ENCODE measurements at regions not wholly inside any gene's neighbourhood (a gene's known extent, or its start where the extent isn't known, plus 50 kb on each side); places are given as distances from the start of the nearest gene placed in this dataset.

- no peak for DNase-seq (ENCODE audit: low read depth in 4 of 4, low spot score in 2 of 4)
Measured at GRCh38 chr3:54071601-54072000, 50.8 kb upstream of the CACNA2D3 start.

- no peak for DNase-seq (ENCODE audit: low read depth in 4 of 4, low spot score in 2 of 4)
Measured at GRCh38 chr3:54069961-54070360, 52.4 kb upstream of the CACNA2D3 start.

- DNase-seq (ENCODE audit: low read depth in 4 of 4, low spot score in 2 of 4) = no peak
Measured at GRCh38 chr3:54067055-54067698, 55.2 kb upstream of the CACNA2D3 start.

GRCh38 chr3:54066253-54066652 is 56.1 kb upstream of the CACNA2D3 start:
- DNase-seq (ENCODE audit: low read depth in 4 of 4, low spot score in 2 of 4) = no peak

DNA sequence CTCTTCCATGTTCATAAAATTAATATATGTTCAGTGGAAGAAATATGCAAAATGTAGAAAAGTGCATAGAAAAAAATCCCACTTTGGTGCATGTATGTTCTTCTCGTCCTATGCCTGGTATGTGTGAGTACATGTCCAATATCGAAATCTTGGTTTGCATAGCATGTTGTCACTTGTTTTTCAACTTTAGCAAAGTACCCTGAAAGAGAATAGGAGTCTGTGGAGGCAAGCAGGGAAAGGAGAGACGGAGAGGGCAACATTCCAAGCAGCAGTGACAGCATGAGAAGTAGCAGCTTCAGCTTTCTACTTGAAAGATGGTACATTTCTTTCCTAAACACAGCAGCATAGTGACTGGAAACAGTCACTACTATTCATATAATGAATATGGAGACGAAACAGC is 56.8 kb upstream of the CACNA2D3 start:
- DNase-seq (ENCODE audit: low read depth in 4 of 4, low spot score in 2 of 4) = no peak

DNA sequence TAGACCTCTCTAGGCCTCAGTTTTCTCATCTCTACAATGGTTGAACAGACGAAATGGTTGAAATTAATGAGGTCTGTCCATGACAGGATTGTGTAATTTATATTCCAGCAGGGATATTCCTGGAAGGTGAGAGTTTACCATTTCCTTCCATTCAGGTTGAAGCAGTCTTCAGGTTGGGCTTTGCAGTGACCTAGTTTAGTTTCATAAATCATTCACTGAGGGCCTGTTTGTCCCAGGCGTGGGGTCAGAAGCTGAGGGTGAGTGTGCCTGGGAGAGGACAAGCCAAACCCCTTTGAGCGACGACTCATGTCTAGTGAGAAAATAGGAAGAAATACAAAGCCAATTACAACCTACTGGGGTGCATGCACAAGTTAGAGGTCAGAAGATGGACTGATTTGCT is 57.2 kb upstream of the CACNA2D3 start:
- DNase-seq (ENCODE audit: low read depth in 4 of 4, low spot score in 2 of 4) = no peak

- DNase-seq (ENCODE audit: low read depth in 4 of 4, low spot score in 2 of 4) = no peak
Measured at GRCh38 chr3:54064486-54064885, 57.9 kb upstream of the CACNA2D3 start.

- DNase-seq (ENCODE audit: low read depth in 4 of 4, low spot score in 2 of 4) = no peak
Measured at GRCh38 chr3:54062546-54062945, 59.8 kb upstream of the CACNA2D3 start.

DNA sequence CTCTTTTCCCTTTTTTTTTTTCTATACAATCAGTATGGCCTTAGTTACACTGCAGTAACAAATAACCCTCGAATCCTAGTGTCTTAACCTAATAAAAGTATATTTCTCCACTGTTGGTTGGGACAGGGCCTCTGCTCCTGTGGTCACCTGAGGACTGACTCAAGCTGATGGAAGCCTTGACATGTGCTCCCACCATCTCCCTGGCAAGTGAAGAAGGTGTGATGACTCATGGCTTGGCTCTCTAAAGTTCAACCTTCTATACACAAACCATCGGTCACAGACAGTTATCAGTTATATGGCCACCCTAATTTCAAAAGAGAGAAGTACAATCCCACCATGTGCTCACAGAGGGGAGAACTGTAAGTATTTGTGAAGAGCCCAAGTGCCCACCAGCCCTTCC is 65.8 kb upstream of the CACNA2D3 start:
- no peak for DNase-seq (ENCODE audit: low read depth in 4 of 4, low spot score in 2 of 4)

DNA sequence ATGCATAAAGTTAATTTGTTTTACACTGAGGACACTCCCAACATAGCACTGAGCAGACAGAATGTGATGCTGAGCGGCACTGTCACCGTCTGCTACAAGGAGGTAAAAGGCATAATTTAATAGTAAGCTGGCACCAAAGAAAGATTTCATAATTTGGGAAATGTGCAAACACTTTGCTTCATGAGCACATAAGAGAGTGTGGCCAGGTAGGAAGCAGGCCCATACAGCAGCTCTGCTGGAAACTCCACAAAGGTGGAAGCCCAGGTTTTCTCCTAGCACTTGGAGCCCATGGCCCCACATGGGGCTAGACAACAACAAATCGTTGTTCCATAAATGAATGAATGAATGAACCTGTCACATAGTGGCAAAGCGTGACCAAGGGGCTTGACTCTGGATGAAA is 68.5 kb upstream of the CACNA2D3 start:
- DNase-seq (ENCODE audit: low read depth in 4 of 4, low spot score in 2 of 4) = no peak

- DNase-seq (ENCODE audit: low read depth in 4 of 4, low spot score in 2 of 4) = no peak
Measured at GRCh38 chr3:54053211-54053610, 69.1 kb upstream of the CACNA2D3 start.

GRCh38 chr3:54047568-54047967 is 74.8 kb upstream of the CACNA2D3 start:
- DNase-seq (ENCODE audit: low read depth in 4 of 4, low spot score in 2 of 4) = no peak

DNA sequence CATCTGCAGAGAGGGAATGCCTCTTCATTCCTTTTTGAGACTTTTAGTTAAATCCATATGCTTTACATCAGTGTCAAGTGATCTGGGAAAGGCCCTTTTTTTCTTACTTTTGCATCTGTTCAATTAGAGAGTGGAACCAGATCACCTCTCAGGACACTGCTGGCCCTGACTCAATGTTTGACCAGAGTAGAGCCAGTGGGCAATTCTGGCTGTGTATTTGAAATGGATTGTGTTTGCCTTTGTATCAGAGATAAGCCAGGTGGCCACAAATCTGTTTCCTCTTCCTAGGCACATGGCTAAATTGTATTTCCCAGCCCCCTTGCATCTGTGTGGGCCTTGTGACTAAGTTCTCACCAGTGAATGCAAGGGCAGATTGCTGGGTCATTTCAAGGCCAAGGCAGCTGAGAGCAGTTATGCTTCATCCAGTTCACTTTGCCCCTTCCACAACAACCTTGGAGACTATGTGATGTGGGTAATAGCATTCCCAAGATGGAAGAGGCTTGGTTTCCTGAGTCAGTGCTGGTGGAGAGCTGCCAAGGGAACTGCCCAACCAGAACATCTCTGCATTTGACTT is 75.6 kb upstream of the CACNA2D3 start:
- no peak for DNase-seq (ENCODE audit: low read depth in 4 of 4, low spot score in 2 of 4)

DNA sequence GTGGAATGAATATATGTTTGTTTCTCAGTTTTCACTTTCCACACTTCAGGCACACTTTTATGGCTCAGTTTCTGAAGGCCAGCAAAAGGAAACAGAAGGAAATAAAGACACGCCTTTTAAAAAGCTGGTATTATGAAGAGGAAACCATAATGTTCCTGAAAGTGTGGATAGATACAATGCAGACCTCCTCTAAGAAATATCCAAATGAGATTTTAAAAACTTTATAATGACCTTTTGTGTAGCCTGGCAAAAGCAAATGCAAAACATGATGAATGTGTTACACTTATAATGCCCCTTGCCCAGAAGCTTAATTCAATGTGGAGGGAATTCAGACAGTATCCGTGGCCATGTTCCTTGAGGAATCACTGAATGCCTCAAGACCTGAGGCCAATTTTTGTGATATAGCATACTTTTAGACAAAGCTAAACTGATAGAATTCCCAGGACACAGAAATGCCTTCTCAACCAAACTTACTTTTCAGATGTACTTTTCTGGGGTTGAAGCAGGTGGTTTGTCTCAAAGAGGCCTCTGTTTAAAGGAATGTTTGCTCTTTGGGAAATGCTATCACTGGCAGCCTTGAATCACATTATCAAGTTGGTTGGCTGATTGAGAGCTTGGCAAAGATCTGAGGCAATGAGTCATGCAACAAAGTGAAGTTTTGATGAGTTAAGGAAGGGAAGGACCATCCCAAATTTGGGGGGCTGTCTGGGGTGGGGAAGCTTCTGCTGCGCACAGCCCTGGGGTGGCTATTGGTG is 77.1 kb upstream of the CACNA2D3 start:
- no peak for DNase-seq (ENCODE audit: low read depth in 4 of 4, low spot score in 2 of 4)

DNA sequence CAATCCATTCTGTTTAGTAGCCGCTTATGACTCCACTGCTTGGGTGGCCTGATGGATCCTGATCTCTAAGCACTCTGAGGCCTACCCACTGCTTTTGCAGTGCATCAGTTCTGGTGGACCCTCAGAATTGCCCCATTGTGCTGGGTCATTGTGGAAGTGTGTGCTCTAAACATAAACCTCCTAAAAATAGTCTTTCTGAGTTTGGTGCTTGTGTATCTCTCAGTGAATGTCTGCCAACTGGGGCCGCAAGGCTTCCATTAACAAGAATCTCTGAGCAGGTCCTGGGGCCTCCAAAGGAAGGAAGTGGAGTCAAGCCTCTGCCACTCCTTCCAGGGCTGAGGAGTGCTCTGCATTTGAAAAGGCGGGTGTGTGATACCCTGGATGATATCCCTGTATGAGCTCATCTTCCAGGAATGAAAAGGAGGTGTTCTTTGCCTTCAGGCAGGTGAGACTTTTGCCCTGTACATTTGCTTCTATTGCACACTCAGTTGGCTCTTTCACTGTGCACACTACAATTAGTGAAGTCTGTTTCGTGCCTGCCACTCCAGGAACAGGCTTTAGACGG is 80.0 kb upstream of the CACNA2D3 start:
- no peak for DNase-seq (ENCODE audit: low read depth in 4 of 4, low spot score in 2 of 4)

DNA sequence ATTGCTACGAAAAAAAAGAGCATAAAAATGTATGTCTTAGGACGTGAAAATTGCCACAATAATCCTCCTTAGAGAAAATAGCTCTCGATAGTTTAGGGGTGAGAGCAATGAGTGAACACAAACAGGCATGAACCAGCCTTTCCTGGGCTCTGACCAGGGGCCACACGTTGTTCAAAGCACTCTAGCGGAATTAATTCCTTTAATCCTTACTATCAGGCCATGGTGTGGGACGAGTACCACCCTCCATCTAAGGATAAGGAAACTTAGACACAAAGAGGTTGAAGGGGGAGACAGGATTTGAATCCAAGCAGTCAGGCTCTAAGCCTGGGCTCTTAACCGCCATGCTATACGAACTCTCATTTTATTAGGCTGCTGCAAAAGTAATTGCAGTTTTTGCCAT is 81.9 kb upstream of the CACNA2D3 start:
- no peak for DNase-seq (ENCODE audit: low read depth in 4 of 4, low spot score in 2 of 4)

DNA sequence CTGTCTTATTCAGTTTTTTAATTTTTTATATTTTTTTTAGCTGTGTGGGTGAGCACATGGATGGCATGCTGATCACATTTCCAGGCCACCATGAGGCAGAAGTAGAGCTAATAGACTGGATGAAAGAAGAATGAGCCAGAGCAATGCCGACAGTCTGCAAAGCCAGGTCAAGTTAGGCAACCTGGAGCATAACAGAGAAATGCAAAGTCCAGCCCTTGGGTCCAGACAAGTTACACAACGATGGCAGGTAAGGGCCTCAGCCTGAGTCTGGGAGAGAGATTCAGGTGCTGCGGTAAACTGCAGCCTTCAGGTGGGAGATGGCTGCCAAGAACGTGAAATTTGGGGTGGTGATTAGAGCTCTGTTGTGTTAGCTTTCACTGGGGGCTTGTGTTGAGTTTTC is 84.0 kb upstream of the CACNA2D3 start:
- no peak for DNase-seq (ENCODE audit: low read depth in 4 of 4, low spot score in 2 of 4)

DNA sequence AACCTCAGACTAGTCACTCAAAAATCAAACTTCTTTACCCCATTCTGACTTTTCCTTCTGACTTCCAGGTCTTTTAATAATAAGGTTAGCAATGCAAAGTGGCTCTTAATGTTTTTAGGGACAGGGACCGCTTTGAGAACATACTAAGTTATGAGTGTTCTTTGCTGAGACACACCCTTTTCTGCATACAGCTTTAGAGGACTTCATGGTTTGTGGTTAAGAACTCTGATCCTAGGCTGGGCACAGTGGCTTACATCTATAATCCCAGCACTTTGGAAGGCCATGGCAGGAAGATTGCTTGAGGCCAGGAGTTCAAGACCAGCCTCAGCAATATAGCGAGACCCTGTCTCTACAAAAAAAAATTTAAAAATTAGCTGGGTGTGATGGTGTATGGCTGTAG is 85.8 kb upstream of the CACNA2D3 start:
- no peak for DNase-seq (ENCODE audit: low read depth in 4 of 4, low spot score in 2 of 4)

DNA sequence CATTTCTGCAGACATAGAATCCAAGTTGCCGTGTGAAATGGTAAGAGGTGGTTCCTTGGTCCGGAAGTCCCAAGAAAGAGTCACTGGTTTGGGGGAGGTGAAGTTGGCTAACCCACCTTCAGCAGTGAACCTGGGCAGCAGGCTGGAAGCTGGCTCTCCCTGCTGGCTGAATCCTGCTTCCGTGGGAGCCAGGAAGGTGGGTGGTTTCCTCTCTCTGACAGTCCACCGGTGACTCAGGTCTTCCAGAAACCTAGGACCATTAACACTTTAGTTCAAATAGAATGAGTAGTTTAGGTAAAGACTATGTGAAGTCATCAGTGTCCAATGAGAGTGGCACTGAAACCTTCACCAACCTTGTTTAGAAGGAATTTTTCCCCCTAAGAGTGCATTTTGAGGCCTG is 87.4 kb upstream of the CACNA2D3 start:
- no peak for DNase-seq (ENCODE audit: low read depth in 4 of 4, low spot score in 2 of 4)

DNA sequence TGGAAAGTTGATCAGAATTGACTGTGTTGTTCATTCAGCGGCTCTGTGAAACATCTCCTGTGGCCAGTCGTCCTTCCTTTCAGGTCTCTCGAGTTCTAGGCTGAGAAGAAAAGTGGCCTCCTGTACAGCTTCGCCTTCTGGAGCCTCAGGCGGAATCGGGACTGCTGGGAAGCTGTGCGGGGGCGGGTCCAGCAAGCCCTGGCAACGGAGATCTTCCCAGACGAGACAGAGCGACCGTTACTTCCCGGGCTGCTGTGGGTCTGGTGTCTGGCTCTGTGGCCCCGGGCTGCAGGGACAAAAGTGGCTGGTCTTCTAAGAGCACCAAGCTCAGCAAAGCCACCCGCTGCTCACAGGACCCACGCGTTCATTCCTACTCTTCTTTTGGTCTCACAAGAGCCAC is 88.6 kb upstream of the CACNA2D3 start:
- no peak for DNase-seq (ENCODE audit: low read depth in 4 of 4, low spot score in 2 of 4)

DNA sequence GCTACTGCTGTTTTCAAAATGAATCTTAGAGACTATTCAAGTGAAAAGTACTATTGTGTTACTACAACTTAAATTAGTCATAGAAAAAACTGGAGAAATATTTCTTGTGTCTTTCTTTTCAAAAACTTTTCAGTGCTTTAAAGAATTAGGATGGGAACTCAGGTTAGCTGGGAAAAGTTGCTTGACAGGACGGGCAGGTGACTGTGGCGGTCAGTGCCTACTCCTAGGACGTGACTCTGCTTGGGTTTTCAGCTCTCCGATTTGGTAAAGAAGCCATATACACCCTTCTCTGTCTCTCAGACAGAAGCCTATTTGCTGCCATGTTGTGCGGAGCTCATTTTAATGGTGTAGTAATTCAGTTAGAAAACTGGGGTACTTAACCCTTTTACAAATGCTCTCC is 89.8 kb upstream of the CACNA2D3 start:
- DNase-seq (ENCODE audit: low read depth in 4 of 4, low spot score in 2 of 4) = no peak

DNA sequence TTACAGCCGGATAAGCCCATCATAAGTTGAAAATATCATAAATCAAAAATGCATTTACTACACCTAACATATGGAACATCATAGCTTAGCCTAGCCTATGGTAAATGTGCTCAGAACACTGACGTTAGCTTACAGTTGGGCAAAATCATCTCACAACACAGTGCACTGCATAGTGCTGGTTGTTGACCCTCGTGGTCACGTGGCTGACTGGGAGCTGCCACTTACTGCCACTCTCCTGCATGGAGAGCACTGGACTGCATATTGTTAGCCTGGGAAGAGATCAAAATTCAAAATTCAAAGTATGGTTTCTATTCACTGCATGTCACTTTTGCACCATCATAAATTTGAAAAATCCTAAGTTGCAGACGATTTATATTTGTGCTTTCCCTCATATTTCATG is 94.0 kb upstream of the CACNA2D3 start:
- DNase-seq (ENCODE audit: low read depth in 4 of 4, low spot score in 2 of 4) = no peak
